NCI-H774 (cell line): ENCODE measurements at regions not wholly inside any gene's neighbourhood (a gene's known extent, or its start where the extent isn't known, plus 50 kb on each side); places are given as distances from the start of the nearest gene placed in this dataset.

Experiments used
- DNase-seq: peaks from one replicate; lab custom pipeline; 2025; lab: John Stamatoyannopoulos, UW

DNA sequence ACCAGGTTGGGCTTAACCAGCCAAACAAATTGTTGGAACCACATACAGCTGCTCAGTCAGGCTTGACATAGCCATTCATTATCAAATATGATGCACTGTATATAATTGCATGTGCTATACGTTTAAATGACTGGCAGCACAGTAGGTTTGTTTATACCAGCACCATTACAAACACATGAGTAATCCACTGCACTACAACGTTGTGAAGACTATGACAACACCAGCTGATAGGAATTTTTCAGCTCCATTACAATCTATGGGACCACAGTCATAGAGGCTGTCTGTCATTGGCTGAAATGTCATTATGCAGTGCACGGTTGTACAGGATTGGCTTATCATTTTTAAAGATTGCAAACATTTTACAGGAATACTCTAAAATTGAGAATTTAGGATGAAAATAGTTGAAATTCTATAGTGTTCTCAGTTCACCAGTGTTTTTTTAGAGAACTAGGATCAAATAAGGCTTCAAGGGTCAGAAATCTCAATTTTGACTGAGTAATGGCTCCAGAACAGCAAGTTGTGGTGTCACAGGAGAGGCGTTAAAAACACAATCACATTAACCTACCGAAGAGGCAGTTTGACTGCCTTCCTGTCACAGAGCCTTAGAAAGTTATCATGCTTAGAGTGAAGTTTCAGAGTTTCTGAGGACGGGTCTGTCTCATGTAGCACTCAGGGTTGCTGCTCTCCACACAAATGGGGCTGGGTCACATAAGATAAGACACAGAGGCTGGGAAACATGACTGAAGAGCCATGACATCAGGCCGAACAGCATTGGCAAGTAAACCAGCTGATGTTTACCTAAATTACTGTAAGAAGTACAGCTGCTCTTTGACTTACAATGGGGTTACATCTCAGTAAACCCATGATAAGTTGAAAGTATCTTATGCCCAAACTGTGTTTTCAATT is 60.7 kb upstream of the SMLR1 start:
- DNase-seq = no peak

DNA sequence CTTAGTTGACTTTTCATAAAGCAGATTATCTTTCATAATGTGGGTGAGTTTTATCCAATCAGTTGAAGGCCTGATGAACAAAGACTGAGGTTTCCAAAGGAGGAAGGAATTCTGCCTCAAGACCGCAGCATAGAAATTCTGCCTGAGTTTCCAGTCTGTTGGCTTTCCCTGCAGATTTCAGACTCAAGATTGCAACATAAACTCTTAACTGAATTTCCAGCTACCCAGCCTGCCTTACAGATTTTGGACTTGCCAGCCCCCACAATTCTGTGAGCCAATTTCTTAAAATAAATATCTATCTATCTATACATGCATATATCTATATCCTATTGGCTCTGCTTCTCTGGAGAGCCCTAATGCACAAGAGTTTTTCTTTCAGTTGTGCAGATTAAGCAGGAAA is 57.3 kb upstream of the SMLR1 start:
- DNase-seq = no peak

DNA sequence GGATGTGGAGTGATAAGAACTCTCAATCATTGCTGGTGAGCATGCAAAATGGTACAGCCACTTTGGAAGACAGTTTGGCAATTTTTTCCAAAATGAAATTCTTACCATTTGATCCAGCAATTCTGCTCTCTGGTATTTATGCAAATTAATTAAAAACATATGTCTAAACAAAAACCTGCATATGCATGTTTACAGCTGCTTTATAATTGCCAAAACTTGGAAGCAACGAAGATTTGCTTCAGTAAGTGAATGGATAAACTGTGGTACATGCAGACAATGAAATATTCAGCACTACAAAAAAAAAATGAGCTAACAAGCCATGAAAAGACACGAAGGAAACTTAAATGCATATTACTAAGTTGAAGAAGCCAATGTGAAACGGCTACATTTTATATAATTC is 55.5 kb upstream of the SMLR1 start:
- DNase-seq = no peak

DNA sequence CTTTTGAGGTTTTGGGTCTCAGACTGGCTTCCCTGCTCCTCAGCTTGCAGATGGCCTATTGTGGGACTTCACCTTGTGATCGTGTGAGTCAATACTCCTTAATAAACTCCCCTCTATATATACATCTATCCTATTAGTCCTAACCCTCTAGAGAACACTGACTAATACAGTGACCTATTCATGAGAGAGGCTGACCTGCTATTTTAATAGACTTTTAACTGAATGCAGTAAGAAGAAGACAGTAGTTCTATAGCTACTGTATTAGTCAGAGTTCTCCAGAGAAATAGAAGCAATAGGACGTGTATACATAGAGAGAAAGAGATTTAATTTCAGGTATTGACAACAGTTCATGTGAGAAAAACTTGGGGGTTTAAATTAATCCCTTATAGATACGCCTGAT is 53.3 kb upstream of the SMLR1 start:
- no peak for DNase-seq

DNA sequence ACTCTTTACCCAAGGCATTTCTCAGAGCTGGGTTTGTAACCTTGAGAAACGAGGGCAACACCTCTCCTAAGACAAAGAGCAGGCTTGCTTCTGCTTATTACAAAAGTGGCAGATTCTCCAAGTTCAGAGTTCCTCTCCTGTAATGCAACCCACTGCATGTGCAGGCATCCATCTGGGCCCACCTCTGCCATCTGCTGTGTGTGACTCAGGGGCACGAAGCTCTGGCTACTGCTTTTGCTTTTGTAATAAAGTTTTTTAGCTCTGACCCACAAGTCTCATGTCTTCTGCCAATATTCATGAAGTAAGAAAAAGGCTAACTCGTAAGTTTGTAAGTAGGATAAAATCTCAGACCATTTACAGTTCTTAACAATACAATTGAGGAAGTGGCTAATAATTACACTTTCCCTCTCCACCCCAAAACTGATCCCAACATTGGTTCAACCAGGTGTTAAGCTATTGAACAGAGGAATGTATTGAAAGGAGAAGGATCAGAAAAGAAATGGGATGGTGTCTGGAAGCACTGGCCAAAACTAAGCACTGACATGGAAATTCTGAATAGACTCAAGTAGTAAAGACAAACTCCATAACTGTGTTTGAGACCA is 51.7 kb upstream of the SMLR1 start:
- DNase-seq = no peak

DNA sequence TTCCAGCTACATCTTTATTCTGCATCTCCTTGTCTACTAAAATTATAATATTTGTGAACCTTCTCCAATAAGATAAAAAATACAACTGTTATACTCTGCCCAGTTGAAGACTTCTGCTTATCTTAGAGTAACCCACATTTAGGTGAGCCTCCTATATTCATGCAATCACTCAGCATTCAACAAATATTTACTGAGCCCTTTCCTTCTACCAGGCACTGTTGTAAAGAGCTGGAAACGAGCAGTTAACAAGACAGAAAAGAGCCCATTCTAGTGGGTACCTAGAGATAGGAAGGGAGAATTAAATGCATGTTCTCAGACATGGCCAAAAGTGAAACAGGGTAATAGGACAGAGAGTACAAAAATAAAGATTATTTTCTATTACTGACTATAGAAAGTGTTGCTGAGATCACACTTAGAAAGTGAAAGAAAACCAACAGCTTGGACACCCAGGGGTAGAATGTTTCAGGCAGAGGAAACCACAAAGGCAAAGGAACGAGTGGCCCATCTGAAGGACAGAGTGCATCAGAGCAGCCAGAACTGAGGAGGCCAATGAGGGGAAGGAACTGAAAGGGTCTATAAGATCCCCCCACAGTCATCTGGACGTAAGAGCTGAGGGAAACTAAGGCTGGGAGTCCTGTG is 50.8 kb upstream of the SMLR1 start:
- DNase-seq = no peak
